ENCODE measurements at regions not wholly inside any gene's neighbourhood (a gene's known extent, or its start where the extent isn't known, plus 50 kb on each side); places are given as distances from the start of the nearest gene placed in this dataset.

DNA sequence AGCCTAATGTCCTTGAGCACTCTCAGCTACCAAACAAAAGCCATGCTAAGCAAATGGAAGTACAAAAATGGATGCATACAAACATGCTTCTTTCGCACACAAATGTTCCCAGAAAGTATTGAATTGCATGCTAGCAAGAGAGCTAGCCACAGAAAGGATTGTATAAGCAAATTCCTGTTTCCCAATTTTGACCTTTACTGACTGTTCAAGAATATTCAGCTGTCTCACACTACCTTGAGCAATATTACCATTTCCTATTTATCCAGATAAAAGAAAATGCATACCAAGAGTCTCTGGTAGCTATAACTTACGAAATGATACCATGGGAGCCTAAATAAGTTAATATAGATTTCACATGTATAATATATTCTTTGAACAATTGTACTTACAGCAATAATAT is 264.6 kb downstream of the TMEM167A start:
- Histone ChIP-seq H3K4me3 (ENCODE audit: insufficient read depth, low read depth, low read length) (no peak overlapping the region), H3K36me3 (ENCODE audit: control insufficient read depth, insufficient read depth, low read length) (no peaks in the 10 kb centered on the region), H3K27ac (ENCODE audit: insufficient read depth, low read depth, low read length, poor library complexity, severe bottlenecking) (no peak overlapping the region), H3K9me3 (ENCODE audit: control insufficient read depth, low read length) (no peaks in the 10 kb centered on the region), H3K4me1 (ENCODE audit: control insufficient read depth, insufficient read depth, low read length) (peaks cover 17% of the 10 kb centered on the region), H3K27me3 (ENCODE audit: control insufficient read depth, insufficient read depth, low read length, poor library complexity, severe bottlenecking) (no peaks in the 10 kb centered on the region)
- WGBS, 2 experiments, result 92 to 98% methylated on average over 1 to 2 of the region's 2 CpGs

DNA sequence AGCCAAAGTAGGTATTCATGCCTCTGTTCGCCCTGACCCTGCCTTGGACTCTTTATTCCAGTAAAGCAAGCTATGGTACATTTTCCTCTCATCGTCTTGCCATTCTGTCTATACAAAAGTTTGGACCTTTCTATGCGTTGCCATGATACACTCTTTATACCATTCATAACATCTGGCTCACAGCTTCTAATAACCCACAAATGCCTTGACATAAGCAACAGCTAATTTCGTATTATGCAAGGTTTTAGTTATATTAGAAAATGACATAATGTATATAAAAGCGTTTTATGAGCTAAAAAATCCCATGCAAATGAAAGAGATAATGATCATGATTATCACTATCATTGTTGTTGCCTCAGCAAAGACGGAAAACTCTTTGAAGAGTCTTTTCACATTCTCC is 265.7 kb downstream of the TMEM167A start:
- Histone ChIP-seq H3K4me3 (ENCODE audit: insufficient read depth, low read depth, low read length) (no peak overlapping the region), H3K27ac (ENCODE audit: insufficient read depth, low read depth, low read length, poor library complexity, severe bottlenecking) (no peak overlapping the region), H3K4me1 (ENCODE audit: control insufficient read depth, insufficient read depth, low read length) (peaks cover 17% of the 10 kb centered on the region), H3K36me3 (ENCODE audit: control insufficient read depth, insufficient read depth, low read length) (no peaks in the 10 kb centered on the region), H3K9me3 (ENCODE audit: control insufficient read depth, low read length) (no peaks in the 10 kb centered on the region), H3K27me3 (ENCODE audit: control insufficient read depth, insufficient read depth, low read length, poor library complexity, severe bottlenecking) (no peaks in the 10 kb centered on the region)
- 95 to 98% methylated on average over 3 to 6 of the region's 6 CpGs for WGBS, 2 experiments

DNA sequence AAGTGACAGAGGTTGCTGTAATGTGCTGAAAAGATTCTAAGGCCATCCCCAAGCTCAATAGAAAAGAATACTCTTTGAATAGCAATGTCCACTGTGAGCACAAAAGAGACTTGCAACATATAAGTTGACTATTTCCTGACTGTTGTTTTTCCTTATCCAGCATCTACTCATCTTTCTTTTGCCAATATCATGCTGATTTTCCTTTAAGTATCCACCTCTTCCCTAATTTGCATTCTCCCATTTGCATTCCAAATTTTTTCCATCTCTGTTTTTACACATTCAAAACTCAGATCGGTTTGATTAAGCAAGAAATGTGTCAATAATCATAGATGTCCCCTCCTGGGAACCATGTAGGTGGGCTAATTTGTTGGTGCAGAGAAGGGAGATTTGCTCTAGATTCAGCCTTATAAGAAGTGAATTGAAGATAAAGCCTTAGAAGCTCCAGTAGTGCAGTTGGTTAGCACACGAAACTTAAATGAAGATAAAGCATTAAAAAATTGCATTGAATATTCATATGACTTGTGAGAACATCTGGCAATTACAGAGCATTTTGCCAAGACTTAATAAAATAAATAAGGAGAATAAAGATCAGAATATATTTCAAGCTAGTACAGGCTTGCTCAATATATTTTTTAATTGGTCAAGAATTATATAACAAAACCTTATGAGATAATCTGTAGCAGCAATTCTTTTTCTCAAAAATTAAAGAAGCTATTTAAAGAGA is 267.6 kb downstream of the TMEM167A start:
- Histone ChIP-seq H3K4me1 (ENCODE audit: control insufficient read depth, insufficient read depth, low read length) (peaks cover 17% of the 10 kb centered on the region), H3K4me3 (ENCODE audit: insufficient read depth, low read depth, low read length) (no peak overlapping the region), H3K27me3 (ENCODE audit: control insufficient read depth, insufficient read depth, low read length, poor library complexity, severe bottlenecking) (no peaks in the 10 kb centered on the region), H3K36me3 (ENCODE audit: control insufficient read depth, insufficient read depth, low read length) (no peaks in the 10 kb centered on the region), H3K27ac (ENCODE audit: insufficient read depth, low read depth, low read length, poor library complexity, severe bottlenecking) (no peak overlapping the region), H3K9me3 (ENCODE audit: control insufficient read depth, low read length) (no peaks in the 10 kb centered on the region)
- 95 to 100% methylated on average over 2 of the region's 2 CpGs for WGBS, 2 experiments

DNA sequence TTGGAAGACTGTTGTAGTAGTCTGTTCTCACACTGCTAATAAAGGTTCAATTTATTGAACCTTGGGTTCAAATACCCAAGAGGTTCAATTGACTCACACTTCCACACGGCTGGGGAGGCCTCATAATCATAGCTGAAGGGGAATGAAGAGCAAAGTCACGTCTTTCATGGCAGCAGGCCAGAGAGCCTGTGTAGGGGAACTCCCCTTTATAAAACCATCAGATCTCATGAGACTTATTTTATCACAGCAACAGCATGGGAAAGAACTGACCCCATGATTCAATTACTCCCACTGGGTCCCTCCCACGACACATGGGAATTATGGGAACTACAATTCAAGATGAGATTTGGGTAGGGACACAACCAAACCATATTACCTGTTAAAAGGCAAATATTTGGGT is 268.2 kb downstream of the TMEM167A start:
- Histone ChIP-seq H3K36me3 (ENCODE audit: control insufficient read depth, insufficient read depth, low read length) (no peaks in the 10 kb centered on the region), H3K27ac (ENCODE audit: insufficient read depth, low read depth, low read length, poor library complexity, severe bottlenecking) (no peak overlapping the region), H3K27me3 (ENCODE audit: control insufficient read depth, insufficient read depth, low read length, poor library complexity, severe bottlenecking) (no peaks in the 10 kb centered on the region), H3K4me1 (ENCODE audit: control insufficient read depth, insufficient read depth, low read length) (peaks cover 12% of the 10 kb centered on the region), H3K4me3 (ENCODE audit: insufficient read depth, low read depth, low read length) (no peak overlapping the region), H3K9me3 (ENCODE audit: control insufficient read depth, low read length) (no peaks in the 10 kb centered on the region)
- 98 to 100% methylated on average over 3 of the region's 3 CpGs for WGBS, 2 experiments

DNA sequence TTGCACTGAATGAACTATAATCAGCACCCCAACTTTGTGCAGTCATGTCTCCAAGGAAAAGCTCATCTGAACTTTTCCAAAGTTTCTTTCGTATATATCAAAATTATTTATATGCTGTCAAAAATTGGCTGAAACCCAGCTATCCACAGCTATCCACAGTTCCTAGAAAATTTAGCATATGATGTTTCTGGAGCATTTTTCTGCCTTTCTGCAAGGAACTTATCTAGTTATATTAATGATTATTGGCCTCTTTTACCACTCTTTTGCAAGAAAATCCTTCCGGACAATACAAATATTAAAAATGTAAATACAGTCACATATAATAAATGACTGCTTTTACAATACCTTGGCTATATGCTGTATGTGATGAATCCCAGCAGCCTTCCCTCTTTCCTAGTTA is 270.2 kb downstream of the TMEM167A start:
- 89 to 100% methylated on average over 1 of the region's 2 CpGs for WGBS, 2 experiments
- H3K27ac ChIP-seq (ENCODE audit: insufficient read depth, low read depth, low read length, poor library complexity, severe bottlenecking), result no peak overlapping the region
- no peaks in the 10 kb centered on the region for H3K27me3 ChIP-seq (ENCODE audit: control insufficient read depth, insufficient read depth, low read length, poor library complexity, severe bottlenecking)

DNA sequence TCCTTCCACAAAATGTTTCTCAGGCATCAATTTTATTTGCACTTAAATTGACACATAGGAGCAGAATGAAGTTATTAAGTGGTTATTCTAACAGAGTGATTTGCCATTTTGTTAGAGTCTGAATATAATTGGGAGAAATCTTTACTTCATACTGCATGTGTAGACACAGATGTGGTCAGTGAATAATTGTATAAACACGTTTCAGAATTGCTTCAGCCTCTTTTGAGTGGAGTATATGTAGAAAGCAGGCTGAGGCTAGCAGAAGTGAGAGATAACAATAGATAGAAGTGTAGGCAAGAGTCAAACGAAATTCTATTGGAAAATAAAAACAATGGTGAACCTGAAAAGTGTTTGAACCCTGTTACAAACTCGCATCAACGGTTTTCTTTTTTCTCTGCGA is 270.7 kb downstream of the TMEM167A start:
- H3K9me3 ChIP-seq (ENCODE audit: control insufficient read depth, low read length), result no peaks in the 10 kb centered on the region
- H3K27ac ChIP-seq (ENCODE audit: insufficient read depth, low read depth, low read length, poor library complexity, severe bottlenecking), result no peak overlapping the region
- H3K4me3 ChIP-seq (ENCODE audit: insufficient read depth, low read depth, low read length), result no peak overlapping the region
- H3K4me1 ChIP-seq (ENCODE audit: control insufficient read depth, insufficient read depth, low read length), result no peaks in the 10 kb centered on the region
- WGBS, 2 experiments, result 92% methylated on average over 5 of the region's 5 CpGs
- H3K36me3 ChIP-seq (ENCODE audit: control insufficient read depth, insufficient read depth, low read length), result no peaks in the 10 kb centered on the region
- no peaks in the 10 kb centered on the region for H3K27me3 ChIP-seq (ENCODE audit: control insufficient read depth, insufficient read depth, low read length, poor library complexity, severe bottlenecking)

More for the DNA sequence above, 270.2 kb downstream of the TMEM167A start:
- Histone ChIP-seq H3K9me3 (ENCODE audit: control insufficient read depth, low read length) (no peaks in the 10 kb centered on the region), H3K4me1 (ENCODE audit: control insufficient read depth, insufficient read depth, low read length) (peaks cover under 1% of the 10 kb centered on the region), H3K4me3 (ENCODE audit: insufficient read depth, low read depth, low read length) (no peak overlapping the region), H3K36me3 (ENCODE audit: control insufficient read depth, insufficient read depth, low read length) (no peaks in the 10 kb centered on the region)

DNA sequence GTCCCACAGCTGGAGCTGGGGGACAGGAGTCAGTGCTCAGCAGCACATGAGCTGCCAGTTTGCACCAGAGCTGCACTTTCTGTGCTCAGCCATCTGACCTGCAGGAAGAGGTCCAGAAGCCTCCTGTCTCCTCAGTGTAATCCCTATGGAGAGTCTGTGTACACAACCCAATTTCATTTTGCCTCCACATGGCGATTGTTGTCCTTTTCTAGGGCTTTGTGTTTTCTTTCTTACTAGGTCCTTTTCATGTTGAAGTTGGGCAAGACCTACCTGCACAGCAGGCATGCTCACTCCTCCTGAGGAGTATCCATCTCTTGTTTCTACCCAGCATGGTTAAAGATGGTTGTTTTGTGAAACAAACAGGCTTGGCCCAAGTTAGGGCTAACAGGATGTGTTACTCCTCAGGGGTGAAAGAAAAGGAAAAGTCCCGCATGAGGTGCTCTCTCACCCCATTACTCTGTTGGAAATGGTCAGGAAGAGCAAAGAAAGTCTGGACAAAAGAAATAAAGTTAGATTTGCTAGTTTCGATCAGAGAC is 273.0 kb downstream of the TMEM167A start:
- no peaks in the 10 kb centered on the region for H3K27me3 ChIP-seq (ENCODE audit: control insufficient read depth, insufficient read depth, low read length, poor library complexity, severe bottlenecking)
- H3K9me3 ChIP-seq (ENCODE audit: control insufficient read depth, low read length), result no peaks in the 10 kb centered on the region
- H3K27ac ChIP-seq (ENCODE audit: insufficient read depth, low read depth, low read length, poor library complexity, severe bottlenecking), result peak overlapping the region; percentile 12
- no peak overlapping the region for H3K4me3 ChIP-seq (ENCODE audit: insufficient read depth, low read depth, low read length)
- no peaks in the 10 kb centered on the region for H3K36me3 ChIP-seq (ENCODE audit: control insufficient read depth, insufficient read depth, low read length)
- WGBS, 2 experiments, result 84 to 86% methylated on average over 3 of the region's 3 CpGs
- no peaks in the 10 kb centered on the region for H3K4me1 ChIP-seq (ENCODE audit: control insufficient read depth, insufficient read depth, low read length)

DNA sequence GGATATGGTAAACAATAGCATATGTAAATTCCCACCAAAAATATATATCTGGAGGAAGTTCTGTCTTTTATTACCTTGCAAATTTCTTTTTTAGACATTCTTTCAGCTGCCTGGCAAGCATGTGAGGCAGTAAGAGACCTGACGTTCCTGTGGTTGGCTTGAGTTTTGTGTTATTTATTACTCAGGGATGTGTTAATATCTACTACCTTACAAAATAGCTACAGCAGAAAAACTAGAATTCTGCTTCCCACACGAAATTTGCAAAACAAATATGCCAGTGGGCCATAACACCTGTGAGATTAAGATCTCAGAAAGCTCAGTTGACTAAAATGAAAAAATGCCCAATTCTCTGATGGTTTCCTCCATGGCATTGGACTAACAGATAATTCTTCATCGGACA is 274.2 kb downstream of the TMEM167A start:
- no peak overlapping the region for H3K27ac ChIP-seq (ENCODE audit: insufficient read depth, low read depth, low read length, poor library complexity, severe bottlenecking)
- H3K4me3 ChIP-seq (ENCODE audit: insufficient read depth, low read depth, low read length), result no peak overlapping the region
- H3K36me3 ChIP-seq (ENCODE audit: control insufficient read depth, insufficient read depth, low read length), result no peaks in the 10 kb centered on the region
- no peaks in the 10 kb centered on the region for H3K9me3 ChIP-seq (ENCODE audit: control insufficient read depth, low read length)
- no peaks in the 10 kb centered on the region for H3K4me1 ChIP-seq (ENCODE audit: control insufficient read depth, insufficient read depth, low read length)
- no peaks in the 10 kb centered on the region for H3K27me3 ChIP-seq (ENCODE audit: control insufficient read depth, insufficient read depth, low read length, poor library complexity, severe bottlenecking)
- 68 to 97% methylated on average over 1 to 3 of the region's 3 CpGs for WGBS, 2 experiments

DNA sequence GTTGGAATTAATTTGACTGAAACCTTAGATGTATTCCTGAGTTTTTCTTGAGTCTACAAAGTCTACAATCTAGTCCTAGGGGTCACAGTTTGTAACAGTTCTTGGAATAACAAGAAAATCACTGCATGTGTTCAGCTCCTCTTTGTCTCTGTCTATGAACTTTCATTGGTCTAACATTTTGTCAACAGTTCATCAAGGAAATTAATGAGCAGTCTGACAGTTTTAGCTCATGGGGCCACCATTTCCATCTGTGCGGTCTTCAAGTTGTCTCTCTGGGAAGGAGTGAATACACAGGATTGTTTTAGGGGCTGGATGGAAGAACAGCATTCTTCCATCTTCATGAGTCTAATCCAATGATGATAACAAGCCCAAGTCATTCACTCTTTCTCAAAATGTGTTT is 276.4 kb downstream of the TMEM167A start:
- Histone ChIP-seq H3K9me3 (ENCODE audit: control insufficient read depth, low read length) (no peaks in the 10 kb centered on the region), H3K27ac (ENCODE audit: insufficient read depth, low read depth, low read length, poor library complexity, severe bottlenecking) (no peak overlapping the region), H3K36me3 (ENCODE audit: control insufficient read depth, insufficient read depth, low read length) (no peaks in the 10 kb centered on the region), H3K4me3 (ENCODE audit: insufficient read depth, low read depth, low read length) (no peak overlapping the region), H3K27me3 (ENCODE audit: control insufficient read depth, insufficient read depth, low read length, poor library complexity, severe bottlenecking) (no peaks in the 10 kb centered on the region), H3K4me1 (ENCODE audit: control insufficient read depth, insufficient read depth, low read length) (no peaks in the 10 kb centered on the region)
- 100% methylated on average over 1 of the region's 1 CpG for WGBS, 2 experiments

DNA sequence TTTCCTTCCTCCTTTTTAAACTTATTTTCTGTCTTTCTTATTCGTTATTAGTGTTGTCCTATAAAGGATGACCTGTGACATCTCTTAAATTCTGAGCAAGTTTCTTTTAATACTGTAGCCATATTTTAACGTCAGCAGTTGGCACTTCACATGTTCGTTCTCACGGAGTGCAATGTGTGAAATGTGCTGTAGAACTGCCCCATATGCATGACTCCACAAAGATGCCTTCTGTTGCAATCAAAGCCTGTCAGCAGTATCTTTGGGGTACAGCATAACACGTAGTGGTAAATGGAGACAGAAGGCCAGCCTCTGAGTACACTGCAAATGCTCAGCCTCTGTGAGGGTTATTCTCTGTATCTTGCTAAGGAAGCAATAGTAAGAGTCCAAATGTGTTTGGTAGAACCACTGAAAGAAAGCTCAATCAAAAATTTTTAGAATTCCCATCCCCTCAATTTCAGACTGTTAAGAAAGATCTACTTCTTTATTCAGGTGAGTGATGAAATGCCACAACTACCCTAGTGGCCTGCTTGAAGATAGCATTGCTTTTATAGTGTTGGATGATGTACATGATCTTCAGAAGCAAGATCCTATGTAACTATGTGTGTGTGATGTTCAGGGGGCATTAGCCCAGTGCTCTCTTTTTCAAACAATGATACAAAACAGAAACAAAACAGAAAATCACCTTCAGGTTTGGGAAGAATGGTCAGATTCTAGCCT is 277.7 kb downstream of the TMEM167A start:
- Histone ChIP-seq H3K9me3 (ENCODE audit: control insufficient read depth, low read length) (no peaks in the 10 kb centered on the region), H3K36me3 (ENCODE audit: control insufficient read depth, insufficient read depth, low read length) (no peaks in the 10 kb centered on the region), H3K4me3 (ENCODE audit: insufficient read depth, low read depth, low read length) (no peak overlapping the region), H3K4me1 (ENCODE audit: control insufficient read depth, insufficient read depth, low read length) (peaks cover 3% of the 10 kb centered on the region), H3K27me3 (ENCODE audit: control insufficient read depth, insufficient read depth, low read length, poor library complexity, severe bottlenecking) (no peaks in the 10 kb centered on the region), H3K27ac (ENCODE audit: insufficient read depth, low read depth, low read length, poor library complexity, severe bottlenecking) (no peak overlapping the region)
- 92 to 97% methylated on average over 5 of the region's 5 CpGs for WGBS, 2 experiments
